Breast epithelium (tissue), 3 donors: ENCODE measurements at regions not wholly inside any gene's neighbourhood (a gene's known extent, or its start where the extent isn't known, plus 50 kb on each side); places are given as distances from the start of the nearest gene placed in this dataset.

Experiments used
- POLR2A ChIP-seq: fragments of 450-650 bp; IDR thresholded peaks from one replicate; pipeline ENCODE4 v1.6.1; 2016; ENCODE audit warnings: antibody characterized with exemption, mild to moderate bottlenecking, moderate library complexity
- POLR2AphosphoS5 ChIP-seq, 3 donors: sonication (generic); formaldehyde crosslinking; IDR thresholded peaks; one replicate each; pipeline ENCODE4 v1.6.1; 2017; ENCODE audit warnings: antibody characterized with exemption in 3 of 3
- TF ChIP-seq, protein P1 (sequence below), 3 donors: fragments of 450-650 bp; IDR thresholded peaks; one replicate each; pipeline ENCODE4 v1.5.1; 2016 to 2017; ENCODE audit warnings: antibody characterized with exemption in 3 of 3, mild to moderate bottlenecking in 3 of 3, moderate library complexity in 3 of 3

- TF ChIP-seq, protein P1, sequence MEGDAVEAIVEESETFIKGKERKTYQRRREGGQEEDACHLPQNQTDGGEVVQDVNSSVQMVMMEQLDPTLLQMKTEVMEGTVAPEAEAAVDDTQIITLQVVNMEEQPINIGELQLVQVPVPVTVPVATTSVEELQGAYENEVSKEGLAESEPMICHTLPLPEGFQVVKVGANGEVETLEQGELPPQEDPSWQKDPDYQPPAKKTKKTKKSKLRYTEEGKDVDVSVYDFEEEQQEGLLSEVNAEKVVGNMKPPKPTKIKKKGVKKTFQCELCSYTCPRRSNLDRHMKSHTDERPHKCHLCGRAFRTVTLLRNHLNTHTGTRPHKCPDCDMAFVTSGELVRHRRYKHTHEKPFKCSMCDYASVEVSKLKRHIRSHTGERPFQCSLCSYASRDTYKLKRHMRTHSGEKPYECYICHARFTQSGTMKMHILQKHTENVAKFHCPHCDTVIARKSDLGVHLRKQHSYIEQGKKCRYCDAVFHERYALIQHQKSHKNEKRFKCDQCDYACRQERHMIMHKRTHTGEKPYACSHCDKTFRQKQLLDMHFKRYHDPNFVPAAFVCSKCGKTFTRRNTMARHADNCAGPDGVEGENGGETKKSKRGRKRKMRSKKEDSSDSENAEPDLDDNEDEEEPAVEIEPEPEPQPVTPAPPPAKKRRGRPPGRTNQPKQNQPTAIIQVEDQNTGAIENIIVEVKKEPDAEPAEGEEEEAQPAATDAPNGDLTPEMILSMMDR (IDR thresholded peaks at IDR 0.05), result no peak
- no peak for TF ChIP-seq POLR2A
- TF ChIP-seq POLR2AphosphoS5 (IDR thresholded peaks at IDR 0.05), result no peak
Measured at GRCh38 chr5:171541341-171541776, 121.9 kb downstream of the FGF18 start.
